DOHH2 (cell line): ENCODE measurements at regions not wholly inside any gene's neighbourhood (a gene's known extent, or its start where the extent isn't known, plus 50 kb on each side); places are given as distances from the start of the nearest gene placed in this dataset.

Experiments used
- H3F3A ChIP-seq: fragments of 200-600 bp; sonication (generic), shearing (Covaris generic); 2 replicates; pipeline ENCODE4 v1.6.0; 2016; ENCODE audit warnings: antibody characterized with exemption, mild to moderate bottlenecking; ENCODE audit not compliant: control insufficient read depth, insufficient read depth
- H3K27ac ChIP-seq: fragments of 200-600 bp; sonication (generic); 2 replicates; pipeline ENCODE4 v1.5.1; 2014; ENCODE audit warnings: low read depth, mild to moderate bottlenecking, low read length, moderate library complexity
- H3K27me3 ChIP-seq: fragments of 200-600 bp; sonication (generic); 2 replicates; pipeline ENCODE4 v1.6.1; 2014; ENCODE audit warnings: mild to moderate bottlenecking, low read length, mixed read lengths; ENCODE audit not compliant: control insufficient read depth
- H3K36me3 ChIP-seq: fragments of 200-600 bp; sonication (generic); 2 replicates; pipeline ENCODE4 v1.6.1; 2014; ENCODE audit warnings: mild to moderate bottlenecking, low read length, moderate library complexity, mixed read lengths; ENCODE audit not compliant: control insufficient read depth
- H3K4me1 ChIP-seq: fragments of 200-600 bp; sonication (generic); 2 replicates; pipeline ENCODE4 v1.6.1; 2014; ENCODE audit warnings: mild to moderate bottlenecking, low read length, mixed read lengths; ENCODE audit not compliant: control insufficient read depth
- H3K4me2 ChIP-seq: fragments of 200-600 bp; sonication (generic); 2 replicates; pipeline ENCODE4 v1.6.0; 2014; ENCODE audit warnings: mild to moderate bottlenecking, low read length, moderate library complexity
- H3K4me3 ChIP-seq: fragments of 200-600 bp; sonication (generic); 2 replicates; pipeline ENCODE4 v1.5.1; 2014; ENCODE audit warnings: mild to moderate bottlenecking, low read length, mixed read lengths
- H3K79me2 ChIP-seq: fragments of 200-600 bp; sonication (generic); 2 replicates; pipeline ENCODE4 v1.6.1; 2014; ENCODE audit warnings: mild to moderate bottlenecking, low read length, mixed read lengths; ENCODE audit not compliant: control insufficient read depth
- H3K9me2 ChIP-seq: fragments of 200-600 bp; sonication (generic); replicated peaks from 2 replicates; pipeline ENCODE4 v1.6.1; 2014; ENCODE audit warnings: mild to moderate bottlenecking, low read length, mixed read lengths; ENCODE audit not compliant: control insufficient read depth
- H3K9me3 ChIP-seq: fragments of 200-600 bp; sonication (generic); 2 replicates; pipeline ENCODE4 v1.6.1; 2014; ENCODE audit warnings: antibody characterized with exemption, low read length, mixed read lengths; ENCODE audit not compliant: control insufficient read depth, insufficient read depth
- H4K20me1 ChIP-seq: fragments of 200-600 bp; sonication (generic); 2 replicates; pipeline ENCODE4 v1.6.0; 2014; ENCODE audit warnings: low read depth, mild to moderate bottlenecking, antibody characterized with exemption, low read length, moderate library complexity; ENCODE audit not compliant: control insufficient read depth, insufficient read depth
- CTCF ChIP-seq: fragments of 200-600 bp; sonication (generic); IDR thresholded peaks from one replicate; pipeline ENCODE4 v1.5.1; 2014; ENCODE audit warnings: antibody characterized with exemption, mild to moderate bottlenecking, low read depth, low read length; ENCODE audit not compliant: poor library complexity, severe bottlenecking
- EZH2phosphoT487 ChIP-seq: fragments of 200-600 bp; sonication (generic); IDR thresholded peaks from 2 replicates; pipeline ENCODE4 v1.6.1; 2017; ENCODE audit warnings: borderline replicate concordance, mild to moderate bottlenecking, antibody characterized with exemption, low read length, moderate library complexity, mixed read lengths

GRCh38 chr10:64708884-64709681, 1187.9 kb downstream of the REEP3 start:
- no peaks in the 10 kb centered on the region for H3K9me2 ChIP-seq
- no peak overlapping the region for H3K4me2 ChIP-seq
- H3K36me3 ChIP-seq: no peaks in the 10 kb centered on the region
- H3F3A ChIP-seq: no peaks in the 10 kb centered on the region
- H3K4me3 ChIP-seq: no peak overlapping the region
- no peaks in the 10 kb centered on the region for H3K9me3 ChIP-seq
- no peaks in the 10 kb centered on the region for H3K79me2 ChIP-seq
- H3K27ac ChIP-seq: no peak overlapping the region
- H3K4me1 ChIP-seq: no peaks in the 10 kb centered on the region
- H3K27me3 ChIP-seq: no peaks in the 10 kb centered on the region
- TF ChIP-seq CTCF (no peak), EZH2phosphoT487 (no peak)
- H4K20me1 ChIP-seq: no peaks in the 10 kb centered on the region

- Histone ChIP-seq H3K9me2 (no peaks in the 10 kb centered on the region), H3K4me2 (no peak overlapping the region), H3K4me1 (no peaks in the 10 kb centered on the region), H4K20me1 (no peaks in the 10 kb centered on the region), H3K9me3 (no peaks in the 10 kb centered on the region), H3F3A (no peaks in the 10 kb centered on the region), H3K36me3 (no peaks in the 10 kb centered on the region), H3K27me3 (no peaks in the 10 kb centered on the region), H3K4me3 (no peak overlapping the region), H3K79me2 (no peaks in the 10 kb centered on the region), H3K27ac (no peak overlapping the region)
- TF ChIP-seq CTCF (no peak), EZH2phosphoT487 (no peak)
Observed at GRCh38 chr10:64726466-64726865, 1205.3 kb downstream of the REEP3 start.

- no peak overlapping the region for H3K27ac ChIP-seq
- no peaks in the 10 kb centered on the region for H3K79me2 ChIP-seq
- no peaks in the 10 kb centered on the region for H3K36me3 ChIP-seq
- no peaks in the 10 kb centered on the region for H3K4me1 ChIP-seq
- no peaks in the 10 kb centered on the region for H3F3A ChIP-seq
- H3K4me3 ChIP-seq: no peak overlapping the region
- H3K9me3 ChIP-seq: no peaks in the 10 kb centered on the region
- TF ChIP-seq EZH2phosphoT487 (no peak), CTCF (no peak)
- no peak overlapping the region for H3K4me2 ChIP-seq
- H3K27me3 ChIP-seq: no peaks in the 10 kb centered on the region
- no peaks in the 10 kb centered on the region for H3K9me2 ChIP-seq
- H4K20me1 ChIP-seq: no peaks in the 10 kb centered on the region
Observed at GRCh38 chr10:64731016-64731415, 1209.8 kb downstream of the REEP3 start.
